Type B pancreatic cell (in vitro differentiated cells): ENCODE measurements at regions not wholly inside any gene's neighbourhood (a gene's known extent, or its start where the extent isn't known, plus 50 kb on each side); places are given as distances from the start of the nearest gene placed in this dataset.

Source experiments
- DNase-seq: peaks from one replicate; pipeline ENCODE4 v3.0.0; 2021; ENCODE audit warnings: mixed read lengths; ENCODE audit not compliant: unreplicated experiment; ENCODE audit errors: extremely low spot score
- H3K27ac Mint-ChIP-seq: 2 replicates; pipeline ENCODE4 v1.8.0; 2021; ENCODE audit warnings: mild to moderate bottlenecking, mixed read lengths
- H3K27me3 Mint-ChIP-seq: 2 replicates; pipeline ENCODE4 v1.8.0; 2021; ENCODE audit warnings: mixed read lengths
- H3K36me3 Mint-ChIP-seq: 2 replicates; pipeline ENCODE4 v1.8.0; 2021; ENCODE audit warnings: mixed read lengths
- H3K4me1 Mint-ChIP-seq: one replicate; pipeline ENCODE4 v1.8.0; 2021; ENCODE audit warnings: mixed read lengths; ENCODE audit not compliant: unreplicated experiment
- H3K4me3 Mint-ChIP-seq: 2 replicates; pipeline ENCODE4 v1.8.0; 2021; ENCODE audit warnings: mild to moderate bottlenecking, mixed read lengths
- H3K9me3 Mint-ChIP-seq: 2 replicates; pipeline ENCODE4 v1.8.0; 2021; ENCODE audit warnings: mixed read lengths
- CTCF ChIP-seq: fragments of 200-600 bp; sonication (generic); conservative IDR thresholded peaks from 2 replicates; pipeline ENCODE4 v1.5.0; 2021; ENCODE audit warnings: antibody characterized with exemption, mild to moderate bottlenecking

- no peak for TF ChIP-seq CTCF
- Mint-ChIP-seq H3K4me1 (peaks cover 13% of the 10 kb centered on the region), H3K27me3 (no peaks in the 10 kb centered on the region), H3K27ac (no peak overlapping the region), H3K9me3 (peaks cover 6% of the 10 kb centered on the region), H3K36me3 (no peaks in the 10 kb centered on the region), H3K4me3 (no peak overlapping the region)
- no peak for DNase-seq
Measured at GRCh38 chr1:87744763-87745162, 416.1 kb downstream of the LMO4 start.

- Mint-ChIP-seq H3K27me3 (no peaks in the 10 kb centered on the region), H3K4me1 (no peaks in the 10 kb centered on the region), H3K36me3 (no peaks in the 10 kb centered on the region), H3K27ac (no peak overlapping the region), H3K4me3 (no peak overlapping the region), H3K9me3 (peaks cover 5% of the 10 kb centered on the region)
- TF ChIP-seq CTCF, result no peak
- no peak for DNase-seq
Measured at GRCh38 chr1:87753366-87753765, 424.7 kb downstream of the LMO4 start.

- TF ChIP-seq CTCF, result no peak
- no peak for DNase-seq
- Mint-ChIP-seq H3K36me3 (no peaks in the 10 kb centered on the region), H3K27ac (no peak overlapping the region), H3K4me1 (no peaks in the 10 kb centered on the region), H3K9me3 (peaks cover 5% of the 10 kb centered on the region), H3K4me3 (no peak overlapping the region), H3K27me3 (no peaks in the 10 kb centered on the region)
Measured at GRCh38 chr1:87754139-87754538, 425.5 kb downstream of the LMO4 start.

GRCh38 chr1:87757676-87758075, 429.0 kb downstream of the LMO4 start:
- no peaks in the 10 kb centered on the region for H3K27me3 Mint-ChIP-seq
- peaks cover 5% of the 10 kb centered on the region for H3K9me3 Mint-ChIP-seq
- peaks cover 8% of the 10 kb centered on the region for H3K4me1 Mint-ChIP-seq
- H3K36me3 Mint-ChIP-seq, result no peaks in the 10 kb centered on the region
- no peak for DNase-seq
- no peak overlapping the region for H3K4me3 Mint-ChIP-seq
- TF ChIP-seq CTCF, result no peak
- H3K27ac Mint-ChIP-seq, result no peak overlapping the region

GRCh38 chr1:87759421-87760087, 430.9 kb downstream of the LMO4 start:
- Mint-ChIP-seq H3K4me3 (no peak overlapping the region), H3K27ac (no peak overlapping the region), H3K4me1 (peaks cover 8% of the 10 kb centered on the region), H3K27me3 (no peaks in the 10 kb centered on the region), H3K9me3 (peaks cover 5% of the 10 kb centered on the region), H3K36me3 (no peaks in the 10 kb centered on the region)
- TF ChIP-seq CTCF, result no peak
- no peak for DNase-seq

- H3K27me3 Mint-ChIP-seq, result no peaks in the 10 kb centered on the region
- no peak for TF ChIP-seq CTCF
Measured at GRCh38 chr1:87760155-87760554, 431.5 kb downstream of the LMO4 start.

More at GRCh38 chr1:87760155-87760554, 431.5 kb downstream of the LMO4 start:
- no peak overlapping the region for H3K4me3 Mint-ChIP-seq
- no peak overlapping the region for H3K27ac Mint-ChIP-seq
- H3K9me3 Mint-ChIP-seq, result peaks cover 1% of the 10 kb centered on the region
- no peaks in the 10 kb centered on the region for H3K36me3 Mint-ChIP-seq
- peaks cover 8% of the 10 kb centered on the region for H3K4me1 Mint-ChIP-seq
- no peak for DNase-seq
